HEK293T (cell line): ENCODE measurements at regions not wholly inside any gene's neighbourhood (a gene's known extent, or its start where the extent isn't known, plus 50 kb on each side); places are given as distances from the start of the nearest gene placed in this dataset.

Source experiments
- BHLHE40 ChIP-seq: fragments of 450-650 bp; IDR thresholded peaks from 2 replicates; pipeline ENCODE4 v1.6.1; 2016; ENCODE audit warnings: mild to moderate bottlenecking, moderate library complexity, borderline replicate concordance
- SP1 ChIP-seq: fragments of 450-650 bp; IDR thresholded peaks from 2 replicates; pipeline ENCODE4 v1.6.1; 2017
- SUZ12 ChIP-seq: fragments of 450-650 bp; IDR thresholded peaks from 2 replicates; pipeline ENCODE4 v1.6.1; 2016; ENCODE audit warnings: mild to moderate bottlenecking
- ZNF384 ChIP-seq: fragments of 450-650 bp; IDR thresholded peaks from 2 replicates; pipeline ENCODE4 v1.6.1; 2016

DNA sequence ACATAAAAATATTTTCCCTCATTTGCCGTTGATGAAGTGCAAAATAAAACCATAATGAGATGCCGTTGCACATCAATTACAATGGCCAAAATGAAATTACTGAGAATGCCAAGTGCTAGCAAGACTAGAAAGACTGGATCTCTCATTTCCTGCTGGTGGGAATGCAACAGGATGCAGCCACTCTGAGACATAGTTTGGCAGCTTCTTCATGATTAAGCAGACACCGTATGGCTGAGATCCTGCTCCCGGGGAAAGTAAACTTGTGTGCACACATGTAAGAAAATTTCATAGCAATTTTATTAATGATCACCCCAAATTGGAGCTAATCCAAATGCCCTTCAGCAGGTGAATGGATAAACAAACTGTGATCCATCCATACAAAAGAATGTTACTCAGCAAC is 1013.2 kb downstream of the TBC1D22A start:
- TF ChIP-seq SP1 (no peak), BHLHE40 (no peak), ZNF384 (no peak), SUZ12 (no peak)
